ENCODE measurements at regions not wholly inside any gene's neighbourhood (a gene's known extent, or its start where the extent isn't known, plus 50 kb on each side); places are given as distances from the start of the nearest gene placed in this dataset.

GRCh38 chr1:94627771-94628498 lies 86.4 kb upstream of the F3 start:
- Histone ChIP-seq H3K4me1 (peaks cover 0 to 2% (median 0%) of the 10 kb centered on the region in 4 donors), H3K27ac (replicated peaks in 1 of 4) (no peak overlapping the region), H3K9me3 (no peaks in the 10 kb centered on the region), H3K36me3 (no peaks in the 10 kb centered on the region), H3K27me3 (no peaks in the 10 kb centered on the region), H3K4me3 (no peak overlapping the region)
- no peak for TF ChIP-seq POLR2AphosphoS5 (IDR thresholded peaks at IDR 0.05)
- no peak for TF ChIP-seq CTCF (IDR thresholded peaks at IDR 0.05)
- TF ChIP-seq EP300 (IDR thresholded peaks at IDR 0.05), result no peak
- TF ChIP-seq POLR2A (IDR thresholded peaks at IDR 0.05; ENCODE audit: low read depth), result no peak
- WGBS, result 95% methylated on average over 8 of the region's 10 CpGs
- intact Hi-C loops (cut with DNase I), result no loop called here
- DNase-seq (ENCODE audit: extremely low spot score), result no peak

GRCh38 chr1:94624203-94624602 lies 82.6 kb upstream of the F3 start:
- H3K36me3 ChIP-seq, result no peaks in the 10 kb centered on the region
- TF ChIP-seq CTCF (IDR thresholded peaks at IDR 0.05) (no peak), POLR2AphosphoS5 (IDR thresholded peaks at IDR 0.05) (no peak), EP300 (IDR thresholded peaks at IDR 0.05) (no peak), POLR2A (IDR thresholded peaks at IDR 0.05; ENCODE audit: low read depth) (no peak)
- H3K27ac ChIP-seq (replicated peaks in 1 of 4), result no peak overlapping the region
- no peaks in the 10 kb centered on the region for H3K27me3 ChIP-seq
- no peak overlapping the region for H3K4me3 ChIP-seq
- H3K4me1 ChIP-seq, result peaks cover 0 to 30% (median 24%) of the 10 kb centered on the region in 4 donors
- intact Hi-C loops (cut with DNase I), result no loop called here
- no peaks in the 10 kb centered on the region for H3K9me3 ChIP-seq
- no peak for DNase-seq (ENCODE audit: extremely low spot score)
- WGBS, result 90% methylated on average over 6 of the region's 8 CpGs

- no peaks in the 10 kb centered on the region for H3K27me3 ChIP-seq
- DNase-seq (ENCODE audit: extremely low spot score), result no peak
- intact Hi-C loops (cut with DNase I), result no loop called here
Observed at GRCh38 chr1:94623560-94624148, 82.1 kb upstream of the F3 start.

GRCh38 chr1:94622757-94623156 lies 81.2 kb upstream of the F3 start:
- Histone ChIP-seq H3K27ac (replicated peaks in 1 of 4) (no peak overlapping the region), H3K4me1 (peaks cover 0 to 30% (median 24%) of the 10 kb centered on the region in 4 donors), H3K9me3 (no peaks in the 10 kb centered on the region), H3K36me3 (no peaks in the 10 kb centered on the region), H3K27me3 (no peaks in the 10 kb centered on the region), H3K4me3 (no peak overlapping the region)
- intact Hi-C loops (cut with DNase I), result no loop called here
- 80% methylated on average over 6 of the region's 10 CpGs for WGBS
- DNase-seq (ENCODE audit: extremely low spot score), result no peak
- no peak for TF ChIP-seq CTCF (IDR thresholded peaks at IDR 0.05)
- no peak for TF ChIP-seq POLR2A (IDR thresholded peaks at IDR 0.05; ENCODE audit: low read depth)
- no peak for TF ChIP-seq POLR2AphosphoS5 (IDR thresholded peaks at IDR 0.05)
- TF ChIP-seq EP300 (IDR thresholded peaks at IDR 0.05), result no peak

More at GRCh38 chr1:94623560-94624148, 82.1 kb upstream of the F3 start:
- Histone ChIP-seq H3K9me3 (no peaks in the 10 kb centered on the region), H3K36me3 (no peaks in the 10 kb centered on the region), H3K27ac (replicated peaks in 1 of 4) (no peak overlapping the region), H3K4me1 (peaks cover 0 to 30% (median 24%) of the 10 kb centered on the region in 4 donors), H3K4me3 (no peak overlapping the region)
- WGBS, result 81% methylated on average over 6 of the region's 8 CpGs
- TF ChIP-seq POLR2AphosphoS5 (IDR thresholded peaks at IDR 0.05), result no peak
- TF ChIP-seq CTCF (IDR thresholded peaks at IDR 0.05), result no peak
- TF ChIP-seq EP300 (IDR thresholded peaks at IDR 0.05), result no peak
- no peak for TF ChIP-seq POLR2A (IDR thresholded peaks at IDR 0.05; ENCODE audit: low read depth)
